ENCODE measurements at regions not wholly inside any gene's neighbourhood (a gene's known extent, or its start where the extent isn't known, plus 50 kb on each side); places are given as distances from the start of the nearest gene placed in this dataset.
A peak's percentile ranks its signal among the peaks of the same experiment; 100 is the strongest.

DNA sequence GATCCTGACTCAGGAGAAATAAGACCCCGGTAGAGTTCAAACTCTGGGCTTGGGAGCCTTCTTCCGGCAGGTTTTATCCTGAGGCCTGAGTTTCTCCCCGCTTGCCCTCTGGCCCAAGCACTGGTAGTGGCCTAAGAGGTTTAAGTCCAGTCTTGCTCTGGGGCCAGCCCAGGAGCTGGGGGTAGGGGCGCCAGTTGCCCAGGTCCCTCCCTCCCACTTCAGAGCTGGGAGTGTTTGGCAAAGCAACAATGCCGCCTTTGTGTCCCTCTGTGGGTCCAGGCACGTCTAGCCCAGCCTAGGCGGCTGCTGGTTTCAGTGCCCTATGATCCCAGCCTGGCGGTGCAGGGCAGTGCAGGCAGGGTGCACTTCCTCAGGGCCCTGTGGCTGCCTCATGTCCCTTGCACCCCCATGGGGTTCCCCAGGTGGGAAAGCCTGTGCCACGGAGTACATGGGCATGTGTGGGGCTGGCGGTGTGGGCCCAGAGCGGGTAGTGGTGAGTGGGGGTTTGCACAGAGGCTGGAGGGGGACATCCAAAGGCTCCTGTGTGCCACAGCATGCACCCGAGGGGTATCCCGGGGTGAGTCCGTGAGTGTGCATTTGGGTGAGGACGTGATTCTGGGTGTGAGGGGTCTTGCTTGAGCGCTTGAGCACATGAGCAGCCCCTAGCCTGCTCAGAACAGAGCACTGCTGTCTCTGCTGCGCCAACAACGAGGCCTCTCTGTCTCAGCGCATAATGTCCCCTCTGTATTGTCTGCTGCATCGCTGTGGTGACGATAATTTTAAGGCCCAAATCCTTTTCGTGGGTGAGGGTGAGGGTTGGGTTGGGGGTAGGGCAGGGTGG is 61.7 kb upstream of the PSD2 start:
- no peak for DNase-seq

DNA sequence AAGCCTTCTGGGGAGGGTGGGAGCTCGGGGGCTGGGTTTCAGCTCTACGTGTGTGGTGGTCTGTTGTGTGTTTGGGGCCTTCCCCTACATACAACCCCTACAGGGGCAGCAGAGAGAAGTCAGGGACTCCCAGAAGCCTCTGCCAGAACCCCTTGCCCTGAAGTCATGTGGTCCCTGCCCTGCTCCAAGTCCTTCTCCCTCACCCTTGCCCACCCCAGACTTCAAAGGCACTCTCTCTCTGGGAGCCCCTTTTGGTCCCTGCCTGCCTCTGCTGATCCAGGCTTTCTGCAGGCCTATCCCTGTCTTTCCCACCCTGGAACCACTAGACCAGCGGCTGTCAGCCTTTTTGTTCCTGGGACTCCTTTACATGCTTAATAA is 61.1 kb upstream of the PSD2 start:
- DNase-seq: no peak

DNA sequence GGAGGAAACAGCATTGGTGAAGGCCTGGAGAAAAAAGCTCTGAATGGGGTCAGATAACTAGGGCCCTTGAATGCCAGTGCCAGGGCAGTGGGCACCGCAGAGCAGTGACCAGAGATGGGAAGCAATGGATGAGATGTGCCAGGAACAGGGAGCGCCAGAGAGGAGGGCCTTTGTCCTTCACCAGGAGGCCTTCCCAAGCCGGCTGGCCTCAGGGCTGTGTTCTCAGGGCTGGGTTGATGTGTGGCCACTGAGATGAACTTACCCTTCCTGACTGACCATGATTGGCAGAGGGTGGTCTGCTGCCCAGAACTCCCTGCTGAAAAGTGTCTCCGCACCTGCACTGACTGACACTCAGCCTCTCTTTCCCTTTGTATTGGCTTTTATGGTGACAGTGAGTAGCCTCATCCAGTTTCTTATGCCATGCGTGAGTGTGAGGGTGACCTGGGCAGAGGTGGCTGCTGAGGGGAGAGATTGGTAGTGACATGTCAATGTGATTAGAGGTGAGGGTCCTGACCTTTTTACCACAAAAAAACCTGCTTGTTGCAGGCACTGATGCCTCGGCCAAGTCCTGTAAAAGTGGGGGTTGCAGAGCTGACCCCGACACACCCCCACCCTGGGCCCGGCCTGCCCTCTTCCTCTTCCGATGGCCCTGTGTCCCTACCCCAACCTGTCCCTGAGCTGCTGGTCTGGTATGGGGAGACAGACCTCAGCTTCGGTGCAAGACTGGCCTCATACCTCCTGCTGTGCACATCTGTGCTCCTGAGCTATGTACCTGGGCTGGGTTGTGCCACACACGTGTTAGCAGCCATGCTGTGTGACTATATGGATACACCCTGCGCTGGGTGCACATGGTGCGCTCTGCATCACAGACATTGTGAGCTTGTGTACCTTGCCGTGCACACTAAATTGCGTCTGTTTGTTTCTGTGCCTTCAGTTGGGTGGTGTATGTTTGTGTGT is 57.1 kb upstream of the PSD2 start:
- DNase-seq: no peak

DNA sequence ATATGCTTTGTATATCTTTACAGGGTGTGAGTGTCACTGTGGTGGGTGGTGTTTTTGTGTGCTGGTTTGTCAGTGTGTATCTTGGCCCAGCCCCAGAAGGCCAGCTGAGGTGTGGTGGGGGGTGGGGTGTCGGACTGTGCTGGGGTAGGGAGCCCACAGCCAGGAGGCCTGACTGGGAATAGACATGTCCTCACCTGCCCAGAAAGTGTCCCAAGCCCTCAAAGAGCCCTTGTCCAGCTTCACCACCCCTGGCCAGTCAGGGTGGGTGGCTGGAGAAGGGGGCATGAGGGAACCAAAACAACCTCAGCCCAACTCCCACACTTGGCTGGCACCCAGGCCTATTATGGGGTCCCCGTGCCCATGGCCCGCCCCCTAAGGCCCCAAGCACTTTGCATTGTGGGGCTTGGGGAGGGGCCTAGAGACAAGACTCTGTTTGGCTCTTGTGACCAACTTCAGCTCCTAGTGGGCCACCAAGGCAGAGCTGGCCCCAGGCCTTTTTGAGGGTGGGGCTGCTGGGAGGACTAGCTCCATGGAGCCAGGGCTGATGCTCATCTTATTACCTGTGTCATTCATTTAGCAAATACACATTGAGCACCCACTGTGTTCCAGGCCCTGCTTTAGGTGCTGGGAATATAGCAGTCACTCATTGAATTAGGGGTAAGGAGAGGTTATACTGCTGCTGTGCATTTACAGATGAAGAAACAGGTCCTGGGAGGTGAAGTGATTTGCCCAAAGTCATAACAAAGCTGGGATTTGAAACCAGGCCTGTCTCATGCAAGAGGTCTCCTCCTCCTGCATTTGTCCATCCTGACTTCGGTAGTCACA is 56.2 kb upstream of the PSD2 start:
- DNase-seq: no peak

DNA sequence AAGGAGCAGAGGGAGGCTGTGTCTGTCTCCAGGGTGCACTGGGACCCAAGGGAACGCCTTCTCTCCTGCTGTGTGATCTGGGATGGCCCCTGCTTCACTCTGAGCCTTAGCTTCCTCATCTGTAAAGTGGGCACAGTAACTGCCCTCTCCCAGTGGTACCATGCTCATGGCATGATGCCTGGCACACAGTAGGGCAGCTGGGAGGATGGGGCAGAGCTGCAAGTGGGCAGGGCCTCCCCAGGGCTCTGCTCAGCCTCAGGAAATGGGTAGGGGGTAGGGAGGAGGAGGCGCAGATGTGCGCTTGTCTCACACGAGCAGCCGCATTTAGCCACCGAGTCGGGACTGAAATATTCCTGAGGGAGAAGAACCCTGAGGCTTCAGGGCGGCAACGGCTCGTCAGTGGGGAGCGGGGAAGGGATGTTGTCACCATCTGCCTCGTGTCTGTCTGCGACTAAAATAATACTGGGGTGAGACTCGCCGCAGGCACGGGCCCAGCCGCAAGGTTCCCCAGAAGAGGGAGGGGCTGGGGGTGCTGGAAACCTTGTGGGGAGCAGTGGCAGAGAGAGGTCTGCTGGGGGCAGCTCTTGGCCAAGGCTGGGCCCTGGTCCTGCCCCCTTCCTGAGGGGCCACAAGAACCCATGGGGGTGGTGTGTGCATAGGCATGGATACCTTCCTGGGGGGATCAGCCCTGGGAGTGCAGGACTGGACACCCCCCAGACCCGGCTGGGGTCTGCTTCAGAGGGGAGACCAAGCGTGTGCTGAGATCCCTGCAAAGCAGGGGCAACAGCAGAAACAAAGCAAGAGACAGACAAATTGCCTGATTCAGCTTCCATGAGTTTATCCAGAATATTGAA is 55.2 kb upstream of the PSD2 start:
- DNase-seq: no peak

DNA sequence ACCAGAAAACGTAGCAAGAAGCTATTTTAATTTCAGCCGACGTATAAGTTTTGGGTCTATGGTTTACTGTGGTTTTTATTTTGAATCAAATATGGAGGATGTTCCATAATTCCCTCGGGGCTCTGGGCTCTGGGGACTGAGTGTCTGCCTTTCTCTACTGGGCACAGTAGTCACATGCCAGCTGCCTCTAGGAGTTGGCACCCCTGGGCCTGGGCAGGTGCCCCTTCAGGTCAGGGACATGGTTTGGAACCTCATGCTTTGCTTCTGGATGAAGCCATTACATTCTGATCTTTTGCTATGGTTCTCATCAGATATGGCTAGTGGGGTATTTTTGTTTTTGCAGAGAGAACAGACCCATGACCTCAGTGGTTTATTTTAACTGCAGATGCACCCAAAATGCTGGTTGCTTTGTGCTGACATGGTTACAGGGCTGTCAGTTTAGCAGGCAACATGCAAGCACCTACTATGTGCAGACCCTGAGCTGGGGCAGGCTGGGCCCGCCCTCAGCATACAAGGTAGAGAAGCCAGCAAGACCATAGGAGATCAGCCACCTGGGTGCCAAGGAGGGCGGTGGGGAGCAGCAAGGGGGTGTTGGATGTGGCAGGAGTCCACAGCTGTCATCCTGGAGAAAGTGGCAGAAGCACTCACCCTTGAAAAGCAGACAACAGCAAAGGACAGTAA is 54.5 kb upstream of the PSD2 start:
- DNase-seq: no peak

DNA sequence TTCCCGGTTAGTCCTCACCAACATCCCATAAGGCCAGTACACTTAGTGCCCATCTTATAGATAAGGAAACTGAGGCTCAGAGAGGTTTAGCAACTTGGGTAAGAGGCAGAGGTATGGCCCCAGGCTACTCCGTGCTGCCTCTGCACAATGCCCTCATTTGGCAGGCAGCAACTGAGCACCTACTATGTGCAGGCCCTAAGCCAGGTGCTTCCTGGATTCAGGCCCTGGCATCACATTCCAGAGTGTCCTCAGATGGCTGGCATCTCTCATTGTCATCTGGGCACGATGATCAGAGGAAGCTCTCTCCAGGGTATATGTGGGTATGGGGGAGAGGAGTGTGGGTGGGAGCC is 53.8 kb upstream of the PSD2 start:
- DNase-seq: no peak

DNA sequence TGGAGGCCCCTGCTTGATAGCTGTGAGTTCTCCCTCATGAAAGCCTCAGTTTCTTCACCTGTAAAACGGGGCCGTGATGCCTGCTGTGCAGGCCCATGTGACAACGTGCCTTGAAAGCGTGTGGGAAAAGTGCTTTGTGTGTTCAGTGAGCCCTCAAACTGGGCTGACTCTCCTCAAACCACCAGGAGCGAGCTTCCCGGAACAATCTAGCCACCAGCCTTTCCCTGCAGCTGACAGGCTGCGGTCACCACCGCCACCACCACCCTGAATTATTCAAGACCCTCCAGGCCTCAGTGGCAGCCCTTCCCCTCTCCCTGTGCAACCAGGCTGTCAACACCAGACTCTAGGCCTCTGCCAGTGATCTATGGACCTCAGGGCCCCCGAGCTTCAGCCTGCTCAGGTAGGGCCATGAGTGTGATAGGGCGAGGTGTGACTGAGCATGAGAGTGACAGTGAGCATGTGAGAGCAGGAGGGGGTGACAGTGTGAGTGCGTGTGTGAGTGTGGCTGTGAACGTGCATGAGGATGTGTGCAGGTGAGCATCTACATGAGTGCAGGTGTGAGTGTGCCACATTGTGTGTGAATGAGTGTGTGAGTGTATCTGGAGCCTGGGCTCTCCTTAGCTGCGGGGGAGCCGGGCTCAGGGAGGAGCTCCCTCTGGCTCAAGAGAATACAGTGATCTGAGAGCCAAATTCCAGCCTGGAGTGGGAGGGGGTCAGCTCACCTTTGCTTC is 53.3 kb upstream of the PSD2 start:
- DNase-seq: no peak

DNA sequence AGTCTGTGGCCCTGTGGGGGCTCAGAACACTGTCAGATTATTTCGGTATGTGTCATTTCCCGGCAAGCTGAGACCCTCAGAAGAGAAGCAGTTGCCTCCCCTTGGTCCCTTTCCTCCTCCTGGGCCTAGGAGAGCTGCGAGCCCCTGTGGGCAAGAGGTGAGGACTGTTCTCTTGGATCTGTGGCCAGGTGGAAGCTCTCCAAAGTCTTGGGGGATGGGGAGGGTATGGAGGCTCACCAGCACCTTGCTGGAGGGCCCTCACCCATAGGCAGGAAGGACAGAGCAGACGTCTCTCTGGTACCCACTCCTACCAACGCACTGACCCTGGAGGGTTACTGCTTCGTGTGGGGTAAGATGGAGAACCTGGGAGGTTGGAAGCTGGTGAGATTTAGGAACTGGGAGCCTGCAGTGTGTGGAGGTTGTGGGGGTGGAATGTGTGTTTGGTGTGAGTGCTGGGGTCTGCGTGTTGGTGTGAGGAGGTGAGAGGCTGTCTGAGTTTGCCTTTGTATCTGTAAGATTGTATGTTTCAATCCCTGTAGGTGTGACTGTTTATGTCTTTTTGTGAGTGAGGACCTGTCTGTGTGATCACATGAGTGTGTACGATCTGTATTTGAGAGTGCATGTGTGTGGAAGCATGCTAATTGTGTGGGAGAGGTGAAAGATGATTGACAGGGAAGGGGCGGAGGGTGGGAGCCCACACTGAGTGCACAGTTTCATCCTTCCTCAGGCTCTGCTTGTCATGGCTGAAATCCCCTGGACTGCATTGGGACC is 52.4 kb upstream of the PSD2 start:
- no peak for DNase-seq

DNA sequence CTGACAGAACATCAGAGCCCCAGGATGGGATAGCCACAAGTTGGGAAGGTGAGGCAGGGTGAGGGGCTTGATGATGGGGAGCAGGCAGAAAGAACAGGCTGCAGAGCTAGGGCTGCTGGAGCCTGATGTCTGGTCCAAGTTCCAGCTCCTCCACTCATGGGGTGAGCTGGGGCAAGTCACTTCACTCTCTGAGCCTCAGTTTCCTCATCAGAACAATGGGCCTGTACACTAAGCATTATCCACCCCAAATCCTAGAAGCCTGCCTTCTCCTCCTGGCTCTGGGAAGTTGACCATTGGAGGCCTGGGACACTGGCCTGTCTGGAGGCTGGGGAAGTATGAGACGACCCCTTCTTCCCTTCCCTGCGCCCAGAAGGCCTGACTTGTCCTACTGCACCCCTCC is 51.8 kb upstream of the PSD2 start:
- no peak for DNase-seq

DNA sequence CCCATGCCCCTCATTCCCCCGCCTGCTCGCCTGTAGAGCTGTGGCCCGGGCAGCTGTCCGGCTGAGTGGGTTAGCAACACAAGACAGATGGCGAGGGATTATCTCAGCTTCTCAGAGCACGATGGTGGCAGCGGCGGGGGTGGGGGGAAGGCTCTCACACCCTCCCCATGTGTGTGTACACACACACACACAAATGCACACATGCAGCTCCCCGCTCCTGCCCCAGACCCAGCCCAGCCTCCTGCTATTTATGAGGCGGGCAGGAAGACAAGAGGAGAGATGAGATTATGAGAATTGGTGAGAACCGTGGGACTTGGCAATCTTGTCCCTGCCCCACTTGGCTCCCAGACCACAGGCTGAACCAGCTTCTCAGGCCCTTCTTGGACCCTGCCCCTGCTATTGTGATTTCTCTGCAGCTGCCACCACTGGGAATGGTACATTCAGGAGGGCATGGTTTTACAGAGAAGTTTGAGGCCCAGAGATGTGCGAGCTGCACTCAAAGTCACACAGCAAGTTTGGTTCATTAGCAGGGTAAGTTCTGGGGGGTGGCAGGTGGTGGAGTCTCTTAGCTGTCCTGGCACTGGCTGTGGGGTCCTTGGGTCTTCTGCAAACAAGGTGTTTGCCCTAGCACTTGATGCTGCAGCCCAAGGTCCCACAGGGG is 51.0 kb upstream of the PSD2 start:
- no peak for DNase-seq

DNA sequence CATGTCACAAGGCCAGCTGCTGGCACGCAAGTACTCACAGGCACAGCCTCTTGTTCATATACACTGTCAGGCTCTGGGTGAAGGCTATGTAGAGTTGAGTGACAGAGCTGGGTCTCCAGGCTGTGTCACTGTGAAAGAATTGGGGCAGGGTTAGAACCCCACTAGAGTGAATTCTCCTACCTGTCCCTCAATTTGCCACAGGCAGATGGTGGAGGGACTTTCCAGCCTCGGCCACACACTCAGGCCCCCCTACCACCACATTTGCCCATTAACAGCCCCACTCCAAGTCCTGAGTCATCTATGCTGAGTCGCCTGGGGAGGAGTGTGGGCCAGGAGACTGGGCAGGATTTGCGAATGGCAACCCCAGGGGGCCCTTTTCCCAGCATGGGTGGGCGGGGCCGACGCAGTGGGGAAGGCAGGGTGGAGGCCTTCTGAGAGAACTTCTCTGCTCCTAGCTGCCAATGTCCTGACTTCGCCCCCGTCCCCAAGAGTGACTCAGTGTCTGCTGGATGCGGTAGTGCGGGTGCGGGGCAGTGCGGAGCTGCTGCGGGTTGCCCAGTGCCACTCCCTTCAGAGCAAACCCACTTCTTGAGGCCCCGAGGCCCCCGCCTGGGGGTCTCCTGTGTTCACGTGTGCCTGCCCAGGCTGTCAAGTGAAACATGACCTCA is 50.3 kb upstream of the PSD2 start:
- DNase-seq: peak; percentile 90

DNA sequence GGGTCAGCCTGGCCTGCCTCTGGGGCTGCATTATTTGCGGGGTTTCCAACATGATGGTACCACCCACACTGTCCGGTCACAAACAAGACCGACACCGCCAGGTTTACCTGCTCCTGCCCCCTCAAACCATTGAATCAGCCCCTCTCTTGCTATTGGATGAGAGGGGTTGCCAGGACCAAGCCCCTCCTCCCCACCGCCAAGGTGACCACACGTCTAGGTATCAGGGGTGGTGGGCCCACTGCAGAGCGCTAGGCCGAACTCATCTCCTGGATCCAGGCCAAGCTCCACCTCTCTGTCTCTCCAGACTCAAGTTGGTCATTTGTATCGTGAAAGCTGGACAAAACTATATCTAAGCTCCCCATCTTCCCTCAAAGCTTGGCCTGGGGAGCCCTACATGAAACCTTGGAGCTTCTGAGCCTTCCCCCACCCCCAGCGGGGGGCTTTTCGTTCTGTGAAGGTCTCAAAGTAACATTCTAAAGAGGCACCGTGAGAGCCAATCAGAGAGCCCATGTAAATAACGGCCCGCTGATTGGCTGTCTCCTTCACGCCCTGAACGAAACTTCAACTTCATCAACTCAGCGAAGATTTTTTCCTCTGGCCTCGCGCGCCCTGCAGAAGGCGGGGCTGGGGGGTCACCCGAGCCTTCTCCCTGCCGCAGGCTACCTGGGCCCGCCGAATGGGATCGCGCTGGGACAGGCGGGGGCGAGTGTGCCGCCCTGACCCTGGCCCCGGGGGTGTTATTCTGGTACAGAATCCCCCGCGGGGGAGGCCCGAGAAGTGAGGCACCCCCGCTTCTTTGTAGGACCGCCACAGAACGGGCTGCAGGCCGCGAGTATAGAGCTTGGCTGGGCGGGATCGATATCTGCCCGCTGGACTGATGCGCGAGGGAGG is 49.6 kb upstream of the PSD2 start:
- peak; percentile 78 for DNase-seq
